GM12878 (cell line): ENCODE measurements at regions not wholly inside any gene's neighbourhood (a gene's known extent, or its start where the extent isn't known, plus 50 kb on each side); places are given as distances from the start of the nearest gene placed in this dataset.

ENCODE experiments used
- ATF2 ChIP-seq: IDR thresholded peaks from 2 replicates; pipeline ENCODE4 v1.6.1; 2012; ENCODE audit warnings: low read length, inconsistent platforms
- FOXK2 ChIP-seq: fragments of 450-650 bp; IDR thresholded peaks from 2 replicates; pipeline ENCODE4 v1.6.1; 2017; ENCODE audit warnings: mild to moderate bottlenecking, moderate library complexity
- IKZF2 ChIP-seq, 2 experiments: fragments of 450-650 bp; IDR thresholded peaks; 2 replicates each; pipeline ENCODE4 v1.6.1; 2017; ENCODE audit warnings: mild to moderate bottlenecking in 2 of 2, moderate library complexity in 2 of 2
- MEF2A ChIP-seq: IDR thresholded peaks from 2 replicates; pipeline ENCODE4 v1.6.1; 2011; ENCODE audit warnings: low read depth, mild to moderate bottlenecking, low read length, moderate library complexity; ENCODE audit not compliant: insufficient read depth
- MTA3 ChIP-seq: IDR thresholded peaks from 2 replicates; pipeline ENCODE4 v1.6.1; 2012; ENCODE audit warnings: low read length, inconsistent platforms, borderline replicate concordance
- MXI1 ChIP-seq: fragments of 150-350 bp; IDR thresholded peaks from 2 replicates; pipeline ENCODE4 v1.6.1; 2011; ENCODE audit warnings: low read depth, mild to moderate bottlenecking, inconsistent platforms, low read length, improper control_type of control experiment
- PML ChIP-seq: IDR thresholded peaks from 2 replicates; pipeline ENCODE4 v1.6.1; 2012; ENCODE audit warnings: low read length, inconsistent platforms
- RELB ChIP-seq: fragments of 450-650 bp; IDR thresholded peaks from 2 replicates; pipeline ENCODE4 v1.6.1; 2017; ENCODE audit warnings: low read depth, mild to moderate bottlenecking, moderate library complexity
- SREBF1 ChIP-seq: IDR thresholded peaks from 2 replicates; pipeline ENCODE4 v1.6.1; 2012; ENCODE audit warnings: mild to moderate bottlenecking, low read length
- ZZZ3 ChIP-seq: IDR thresholded peaks from 2 replicates; pipeline ENCODE4 v1.6.1; 2011; ENCODE audit warnings: low read depth; ENCODE audit not compliant: control insufficient read depth, insufficient read length
- TF ChIP-seq, protein P1 (sequence below): fragments of 450-650 bp; IDR thresholded peaks from 2 replicates; pipeline ENCODE4 v1.6.1; 2016; ENCODE audit warnings: mild to moderate bottlenecking
- TF ChIP-seq, protein P2 (sequence below): fragments of 450-650 bp; conservative IDR thresholded peaks from 2 replicates; pipeline ENCODE4 v1.6.1; 2017; ENCODE audit warnings: mild to moderate bottlenecking, moderate library complexity
- TF ChIP-seq, protein P3 (sequence below): IDR thresholded peaks from 2 replicates; pipeline ENCODE4 v1.6.1; 2011; ENCODE audit warnings: low read depth, mild to moderate bottlenecking, low read length, moderate library complexity, borderline replicate concordance; ENCODE audit errors: extremely low read depth

- TF ChIP-seq, protein P1, sequence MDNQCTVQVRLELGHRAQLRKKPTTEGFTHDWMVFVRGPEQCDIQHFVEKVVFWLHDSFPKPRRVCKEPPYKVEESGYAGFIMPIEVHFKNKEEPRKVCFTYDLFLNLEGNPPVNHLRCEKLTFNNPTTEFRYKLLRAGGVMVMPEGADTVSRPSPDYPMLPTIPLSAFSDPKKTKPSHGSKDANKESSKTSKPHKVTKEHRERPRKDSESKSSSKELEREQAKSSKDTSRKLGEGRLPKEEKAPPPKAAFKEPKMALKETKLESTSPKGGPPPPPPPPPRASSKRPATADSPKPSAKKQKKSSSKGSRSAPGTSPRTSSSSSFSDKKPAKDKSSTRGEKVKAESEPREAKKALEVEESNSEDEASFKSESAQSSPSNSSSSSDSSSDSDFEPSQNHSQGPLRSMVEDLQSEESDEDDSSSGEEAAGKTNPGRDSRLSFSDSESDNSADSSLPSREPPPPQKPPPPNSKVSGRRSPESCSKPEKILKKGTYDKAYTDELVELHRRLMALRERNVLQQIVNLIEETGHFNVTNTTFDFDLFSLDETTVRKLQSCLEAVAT, result no peak
- TF ChIP-seq SREBF1 (no peak), ZZZ3 (no peak), IKZF2 (IDR thresholded peaks at IDR 0.05) (peak in 1 of 2 experiments; percentile 57; a peak in 1 of 4 replicates), ATF2 (peak; percentile 18; the same call in 1 of the 2 replicates), PML (no peak), MEF2A (no peak), MTA3 (no peak), FOXK2 (no peak), RELB (peak; percentile 61; the same call in 1 of the 2 replicates), MXI1 (no peak)
- TF ChIP-seq, protein P2, sequence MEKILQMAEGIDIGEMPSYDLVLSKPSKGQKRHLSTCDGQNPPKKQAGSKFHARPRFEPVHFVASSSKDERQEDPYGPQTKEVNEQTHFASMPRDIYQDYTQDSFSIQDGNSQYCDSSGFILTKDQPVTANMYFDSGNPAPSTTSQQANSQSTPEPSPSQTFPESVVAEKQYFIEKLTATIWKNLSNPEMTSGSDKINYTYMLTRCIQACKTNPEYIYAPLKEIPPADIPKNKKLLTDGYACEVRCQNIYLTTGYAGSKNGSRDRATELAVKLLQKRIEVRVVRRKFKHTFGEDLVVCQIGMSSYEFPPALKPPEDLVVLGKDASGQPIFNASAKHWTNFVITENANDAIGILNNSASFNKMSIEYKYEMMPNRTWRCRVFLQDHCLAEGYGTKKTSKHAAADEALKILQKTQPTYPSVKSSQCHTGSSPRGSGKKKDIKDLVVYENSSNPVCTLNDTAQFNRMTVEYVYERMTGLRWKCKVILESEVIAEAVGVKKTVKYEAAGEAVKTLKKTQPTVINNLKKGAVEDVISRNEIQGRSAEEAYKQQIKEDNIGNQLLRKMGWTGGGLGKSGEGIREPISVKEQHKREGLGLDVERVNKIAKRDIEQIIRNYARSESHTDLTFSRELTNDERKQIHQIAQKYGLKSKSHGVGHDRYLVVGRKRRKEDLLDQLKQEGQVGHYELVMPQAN, result no peak
- TF ChIP-seq, protein P3, sequence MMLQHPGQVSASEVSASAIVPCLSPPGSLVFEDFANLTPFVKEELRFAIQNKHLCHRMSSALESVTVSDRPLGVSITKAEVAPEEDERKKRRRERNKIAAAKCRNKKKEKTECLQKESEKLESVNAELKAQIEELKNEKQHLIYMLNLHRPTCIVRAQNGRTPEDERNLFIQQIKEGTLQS, result no peak
- TF ChIP-seq, all 136 proteins: peak for 19
Measured at GRCh38 chr3:118412503-118412902, 622.1 kb downstream of the IGSF11 start (continued).
